GM06990 (cell line): ENCODE measurements at regions not wholly inside any gene's neighbourhood (a gene's known extent, or its start where the extent isn't known, plus 50 kb on each side); places are given as distances from the start of the nearest gene placed in this dataset.
"Not testable (repeated sequence)": the region's sequence is repeated elsewhere in the genome, so short reads cannot be mapped to it uniquely, and the experiment has no call there.

Experiments
- DNase-seq: peaks from one replicate; pipeline ENCODE4 v3.0.0-alpha.2; 2011; ENCODE audit not compliant: insufficient read length; ENCODE audit errors: extremely low read depth
- H3K27me3 ChIP-seq: replicated peaks from 2 replicates; pipeline ENCODE4 v1.6.0; 2011; ENCODE audit warnings: low read length; ENCODE audit not compliant: control insufficient read depth, insufficient read depth
- H3K36me3 ChIP-seq: 2 replicates; pipeline ENCODE4 v1.5.1; 2011; ENCODE audit warnings: low read length; ENCODE audit not compliant: control insufficient read depth, insufficient read depth
- H3K4me3 ChIP-seq: replicated peaks from 2 replicates; pipeline ENCODE4 v1.5.1; 2011; ENCODE audit warnings: low read depth, mild to moderate bottlenecking, control low read depth, low read length
- CTCF ChIP-seq: IDR thresholded peaks from 2 replicates; pipeline ENCODE4 v1.5.1; 2011; ENCODE audit warnings: low read length, control low read depth, mild to moderate bottlenecking, inconsistent platforms; ENCODE audit not compliant: insufficient read depth, poor library complexity, severe bottlenecking

- DNase-seq: no peak
- no peaks in the 10 kb centered on the region for H3K36me3 ChIP-seq
Measured at GRCh38 chr18:23320709-23321236, 132.3 kb upstream of the RIOK3 start.

GRCh38 chr18:23321996-23322395, 131.1 kb upstream of the RIOK3 start:
- TF ChIP-seq CTCF: no peak
- Histone ChIP-seq H3K27me3 (no peaks in the 10 kb centered on the region), H3K36me3 (no peaks in the 10 kb centered on the region), H3K4me3 (no peak overlapping the region)
- no peak for DNase-seq

More at GRCh38 chr18:23320709-23321236, 132.3 kb upstream of the RIOK3 start:
- no peak overlapping the region for H3K4me3 ChIP-seq
- no peaks in the 10 kb centered on the region for H3K27me3 ChIP-seq
- no peak for TF ChIP-seq CTCF

DNA sequence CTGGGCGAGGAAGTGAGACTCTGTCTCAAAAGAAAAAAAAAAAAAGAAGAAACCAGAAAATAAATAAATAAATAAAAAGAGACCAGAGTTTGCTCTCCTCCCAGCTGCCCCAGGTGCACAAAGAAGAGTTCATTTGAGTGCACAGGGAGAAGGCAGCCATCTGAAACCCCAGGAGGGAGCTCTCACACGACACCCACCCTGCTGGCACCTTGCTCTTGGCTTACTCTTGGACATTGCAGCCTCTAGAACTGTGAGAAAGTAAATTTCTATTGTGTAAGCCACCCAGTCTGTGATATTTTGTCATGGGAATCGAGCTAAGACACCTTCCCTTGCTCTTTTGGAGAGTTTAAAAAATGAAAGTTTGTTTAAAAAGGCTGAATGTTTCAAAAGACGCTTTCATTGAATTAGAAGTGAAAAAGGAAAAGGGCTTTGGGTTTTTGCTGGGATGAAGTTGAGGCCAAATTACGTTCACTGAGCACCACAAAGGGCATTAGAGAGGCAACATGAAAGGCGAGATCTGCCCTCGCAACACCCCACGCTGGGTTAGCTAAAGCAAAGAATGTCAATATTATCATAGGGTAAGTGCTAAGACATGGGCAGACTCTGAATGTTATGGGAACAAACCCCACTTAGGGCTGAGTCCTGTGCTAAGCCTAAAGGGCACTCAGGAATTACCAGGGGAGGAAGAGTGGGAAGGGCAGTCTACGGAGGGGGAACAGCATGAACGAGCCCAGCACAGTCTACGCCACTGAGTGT, 128.9 kb upstream of the RIOK3 start:
- no peak for DNase-seq
- Histone ChIP-seq H3K36me3 (no peaks in the 10 kb centered on the region), H3K4me3 (no peak overlapping the region), H3K27me3 (no peaks in the 10 kb centered on the region)
- no peak for TF ChIP-seq CTCF

GRCh38 chr18:23324861-23325260, 128.2 kb upstream of the RIOK3 start:
- H3K36me3 ChIP-seq: no peaks in the 10 kb centered on the region
- no peak for DNase-seq
- TF ChIP-seq CTCF: no peak
- no peaks in the 10 kb centered on the region for H3K27me3 ChIP-seq
- H3K4me3 ChIP-seq: no peak overlapping the region

- not testable (repeated sequence) for H3K4me3 ChIP-seq, H3K36me3 ChIP-seq, DNase-seq, H3K27me3 ChIP-seq
Measured at GRCh38 chr18:23329671-23330070, 123.4 kb upstream of the RIOK3 start.

- Histone ChIP-seq H3K36me3 (no peaks in the 10 kb centered on the region; the same call in 1 of the 2 replicates), H3K27me3 (no peaks in the 10 kb centered on the region), H3K4me3 (no peak overlapping the region)
- peak; percentile 47 for DNase-seq
- TF ChIP-seq CTCF: no peak
Measured at GRCh38 chr18:23330423-23330822, 122.7 kb upstream of the RIOK3 start.
